PC-3 (cell line): ENCODE measurements at regions not wholly inside any gene's neighbourhood (a gene's known extent, or its start where the extent isn't known, plus 50 kb on each side); places are given as distances from the start of the nearest gene placed in this dataset.

Experiments
- ATAC-seq: fragments of 200-7000 bp; cut with Tn5 transposase; 2 replicates; pipeline ENCODE4 v1.9.1; 2020; ENCODE audit warnings: mild to moderate bottlenecking, moderate library complexity
- BruUV-seq: library from RNA; stranded (reverse); fragments of 400-500 nt; replicated peaks from 2 replicates; lab custom pipeline; 2021; lab: Mats Ljungman, UMichigan
- CTCF ChIA-PET: fragments of 300-600 bp; sonication (Branson Sonifier 250); formaldehyde crosslinking; loops from one replicate; lab custom pipeline; 2022; ENCODE audit warnings: antibody characterized with exemption; lab: Charles Lee
- POLR2A ChIA-PET: fragments of 300-600 bp; sonication (Branson Sonifier 250); formaldehyde crosslinking; loops from one replicate; lab custom pipeline; 2022; ENCODE audit warnings: antibody characterized with exemption; ENCODE audit not compliant: unreplicated experiment; lab: Charles Lee
- DNase-seq: peaks from one replicate; pipeline ENCODE4 v3.0.0-alpha.2; 2015
- H2AFZ ChIP-seq: fragments of 300-600 bp; sonication (generic); 2 replicates; pipeline ENCODE4 v1.6.0; 2016; ENCODE audit warnings: antibody characterized with exemption, low read length
- H3F3A ChIP-seq: fragments of 300-600 bp; sonication (generic); one replicate; pipeline ENCODE4 v1.6.0; 2017; ENCODE audit warnings: antibody characterized with exemption, low read length, control low read depth, mild to moderate bottlenecking; ENCODE audit not compliant: unreplicated experiment
- H3K27ac ChIP-seq: fragments of 300-600 bp; sonication (generic); 2 replicates; pipeline ENCODE4 v1.5.1; 2016; ENCODE audit warnings: mild to moderate bottlenecking, low read length
- H3K27me3 ChIP-seq: fragments of 300-600 bp; sonication (generic); 2 replicates; pipeline ENCODE4 v1.6.1; 2016; ENCODE audit warnings: low read length, mixed read lengths
- H3K36me3 ChIP-seq: fragments of 300-600 bp; sonication (generic); 2 replicates; pipeline ENCODE4 v1.6.1; 2016; ENCODE audit warnings: low read depth, mixed run types, low read length, mixed read lengths
- H3K4me1 ChIP-seq: fragments of 300-600 bp; sonication (generic); 2 replicates; pipeline ENCODE4 v1.5.1; 2016; ENCODE audit warnings: low read length; ENCODE audit not compliant: insufficient read depth
- H3K4me2 ChIP-seq: fragments of 300-600 bp; sonication (generic); 2 replicates; pipeline ENCODE4 v1.6.0; 2016; ENCODE audit warnings: low read length
- H3K4me3 ChIP-seq: fragments of 300-600 bp; sonication (generic); 2 replicates; pipeline ENCODE4 v1.5.1; 2016; ENCODE audit warnings: mild to moderate bottlenecking, low read length, mixed read lengths
- H3K79me2 ChIP-seq: fragments of 300-600 bp; sonication (generic); 2 replicates; pipeline ENCODE4 v1.6.1; 2017; ENCODE audit warnings: low read length, mixed read lengths
- H3K9ac ChIP-seq: fragments of 300-600 bp; sonication (generic); 2 replicates; pipeline ENCODE4 v1.6.0; 2016; ENCODE audit warnings: mild to moderate bottlenecking, low read length
- H3K9me2 ChIP-seq: fragments of 300-600 bp; sonication (generic); replicated peaks from 2 replicates; pipeline ENCODE4 v1.6.1; 2016; ENCODE audit warnings: mixed run types, low read length, mixed read lengths
- H3K9me3 ChIP-seq: fragments of 300-600 bp; sonication (generic); 2 replicates; pipeline ENCODE4 v1.6.1; 2016; ENCODE audit warnings: low read length, mixed read lengths
- H4K20me1 ChIP-seq: fragments of 300-600 bp; sonication (generic); 2 replicates; pipeline ENCODE4 v1.6.1; 2016; ENCODE audit warnings: low read length, mixed read lengths
- EZH2 ChIP-seq: fragments of 300-600 bp; sonication (generic); IDR thresholded peaks from one replicate; pipeline ENCODE4 v1.6.1; 2017; ENCODE audit warnings: antibody characterized with exemption, mild to moderate bottlenecking, low read length; ENCODE audit not compliant: unreplicated experiment
- EZH2phosphoT487 ChIP-seq: fragments of 300-600 bp; sonication (generic); IDR thresholded peaks from 2 replicates; pipeline ENCODE4 v1.6.1; 2018; ENCODE audit warnings: mild to moderate bottlenecking, antibody characterized with exemption, low read length, borderline replicate concordance
- intact Hi-C: fragments of 100-400 bp; cut with micrococcal nuclease; formaldehyde crosslinking; loops from 2 replicates; pipeline ENCODE4 v1.9.0; 2023
- TF ChIP-seq, protein P1 (sequence below): fragments of 300-600 bp; sonication (generic); conservative IDR thresholded peaks from 2 replicates; pipeline ENCODE4 v1.5.1; 2017; ENCODE audit warnings: antibody characterized with exemption, low read depth, mild to moderate bottlenecking, low read length

DNA sequence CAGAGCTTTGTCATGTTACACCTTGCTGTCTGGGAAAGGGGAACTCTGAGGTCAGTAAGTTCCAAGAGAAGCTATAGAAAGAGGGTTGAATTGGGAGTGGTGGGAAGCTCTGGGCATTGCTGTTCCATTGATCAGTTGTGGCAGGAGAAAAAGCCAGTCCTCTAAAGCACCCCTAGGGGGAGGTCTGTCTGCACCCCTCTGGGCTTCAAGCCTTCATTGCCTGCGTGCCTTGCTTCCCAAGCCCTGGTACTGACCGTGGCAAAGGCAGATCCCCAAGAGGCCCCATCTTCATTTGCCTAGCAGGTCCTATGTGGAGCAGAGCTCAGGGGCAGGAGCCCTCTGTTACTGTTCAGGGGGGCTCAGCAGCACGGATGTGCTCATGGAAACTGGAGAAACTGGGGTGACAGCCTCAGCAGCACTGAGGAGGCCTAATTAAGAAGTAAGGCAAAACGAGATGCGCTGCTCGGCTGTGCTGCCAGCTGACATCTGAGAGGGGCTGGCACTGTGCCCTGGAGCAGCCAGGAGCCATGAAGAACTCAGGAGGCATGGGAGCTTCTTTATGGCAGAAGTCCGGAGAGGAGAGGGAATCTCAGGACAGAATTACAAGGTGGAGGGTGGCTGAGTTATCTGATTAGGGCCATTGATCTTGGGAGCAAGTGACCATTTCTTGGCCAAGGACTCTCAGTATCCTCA lies 270.9 kb downstream of the RPLP1 start:
- no peaks in the 10 kb centered on the region for H3K36me3 ChIP-seq
- no TSS peak for BruUV-seq
- H3K4me3 ChIP-seq = no peak overlapping the region
- POLR2A ChIA-PET = no interaction called here
- no peak for TF ChIP-seq EZH2phosphoT487
- TF ChIP-seq, protein P1, sequence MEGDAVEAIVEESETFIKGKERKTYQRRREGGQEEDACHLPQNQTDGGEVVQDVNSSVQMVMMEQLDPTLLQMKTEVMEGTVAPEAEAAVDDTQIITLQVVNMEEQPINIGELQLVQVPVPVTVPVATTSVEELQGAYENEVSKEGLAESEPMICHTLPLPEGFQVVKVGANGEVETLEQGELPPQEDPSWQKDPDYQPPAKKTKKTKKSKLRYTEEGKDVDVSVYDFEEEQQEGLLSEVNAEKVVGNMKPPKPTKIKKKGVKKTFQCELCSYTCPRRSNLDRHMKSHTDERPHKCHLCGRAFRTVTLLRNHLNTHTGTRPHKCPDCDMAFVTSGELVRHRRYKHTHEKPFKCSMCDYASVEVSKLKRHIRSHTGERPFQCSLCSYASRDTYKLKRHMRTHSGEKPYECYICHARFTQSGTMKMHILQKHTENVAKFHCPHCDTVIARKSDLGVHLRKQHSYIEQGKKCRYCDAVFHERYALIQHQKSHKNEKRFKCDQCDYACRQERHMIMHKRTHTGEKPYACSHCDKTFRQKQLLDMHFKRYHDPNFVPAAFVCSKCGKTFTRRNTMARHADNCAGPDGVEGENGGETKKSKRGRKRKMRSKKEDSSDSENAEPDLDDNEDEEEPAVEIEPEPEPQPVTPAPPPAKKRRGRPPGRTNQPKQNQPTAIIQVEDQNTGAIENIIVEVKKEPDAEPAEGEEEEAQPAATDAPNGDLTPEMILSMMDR = no peak
- TF ChIP-seq EZH2 = no peak
- peaks cover 5% of the 10 kb centered on the region; the same call in 1 of the 2 replicates for H3K4me1 ChIP-seq
- H3K9ac ChIP-seq = no peak overlapping the region
- H4K20me1 ChIP-seq = no peaks in the 10 kb centered on the region
- H3K79me2 ChIP-seq = no peaks in the 10 kb centered on the region
- 0 out of 2 replicates have a peak, but pooled peaks cover 3% of the 10 kb centered on the region for H3K27me3 ChIP-seq
- no peak overlapping the region for H2AFZ ChIP-seq
- DNase-seq = no peak
- intact Hi-C loops = no loop called here
- no peak overlapping the region for H3K27ac ChIP-seq
- no peak for ATAC-seq
- H3K9me3 ChIP-seq = no peaks in the 10 kb centered on the region
- H3K9me2 ChIP-seq = no peaks in the 10 kb centered on the region
- peaks cover 4% of the 10 kb centered on the region for H3F3A ChIP-seq
- CTCF ChIA-PET = no interaction called here
- H3K4me2 ChIP-seq = no peak overlapping the region

DNA sequence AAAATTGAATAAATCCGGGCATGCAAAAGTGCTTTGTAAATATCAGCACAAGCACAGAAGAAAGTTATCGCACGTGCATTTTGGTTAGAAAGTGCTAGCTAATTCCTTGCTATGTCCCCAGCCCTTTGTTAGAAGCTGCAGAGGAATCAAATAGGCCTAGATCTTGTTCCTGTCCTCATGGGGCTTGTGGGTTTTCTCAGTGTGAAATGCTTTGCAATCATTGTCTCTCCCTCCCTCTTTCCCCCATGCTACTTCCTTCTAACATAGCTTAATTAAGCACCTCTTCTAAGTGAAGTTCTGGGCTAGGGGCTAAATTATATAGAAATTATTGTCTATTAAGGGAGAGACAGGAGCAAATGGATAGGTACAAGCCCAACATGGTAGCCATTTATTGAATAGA lies 271.7 kb downstream of the RPLP1 start:
- ATAC-seq (no peak), DNase-seq (no peak)
- H3K4me1 ChIP-seq = peaks cover 5% of the 10 kb centered on the region; the same call in 1 of the 2 replicates
- ChIA-PET POLR2A (interaction anchor here (0.6 kb wide), 1 partner anchor 845 kb away, joined by 5 read pairs; no protein-coding TSS in a partner anchor), CTCF (no interaction called here)
- intact Hi-C loops = no loop called here
- no peak overlapping the region for H2AFZ ChIP-seq
- no peak overlapping the region for H3K4me2 ChIP-seq
- no peaks in the 10 kb centered on the region for H3K9me2 ChIP-seq
- no peaks in the 10 kb centered on the region for H3K9me3 ChIP-seq
- H3K36me3 ChIP-seq = no peaks in the 10 kb centered on the region
- 0 out of 2 replicates have a peak, but pooled peaks cover 3% of the 10 kb centered on the region for H3K27me3 ChIP-seq
- H3F3A ChIP-seq = peaks cover 4% of the 10 kb centered on the region
- no peaks in the 10 kb centered on the region for H4K20me1 ChIP-seq
- H3K4me3 ChIP-seq = no peak overlapping the region
- TF ChIP-seq, protein P1 = no peak
- TF ChIP-seq EZH2phosphoT487 (no peak), EZH2 (no peak)
- no peaks in the 10 kb centered on the region for H3K79me2 ChIP-seq
- H3K9ac ChIP-seq = no peak overlapping the region
- no TSS peak for BruUV-seq
- H3K27ac ChIP-seq = no peak overlapping the region

DNA sequence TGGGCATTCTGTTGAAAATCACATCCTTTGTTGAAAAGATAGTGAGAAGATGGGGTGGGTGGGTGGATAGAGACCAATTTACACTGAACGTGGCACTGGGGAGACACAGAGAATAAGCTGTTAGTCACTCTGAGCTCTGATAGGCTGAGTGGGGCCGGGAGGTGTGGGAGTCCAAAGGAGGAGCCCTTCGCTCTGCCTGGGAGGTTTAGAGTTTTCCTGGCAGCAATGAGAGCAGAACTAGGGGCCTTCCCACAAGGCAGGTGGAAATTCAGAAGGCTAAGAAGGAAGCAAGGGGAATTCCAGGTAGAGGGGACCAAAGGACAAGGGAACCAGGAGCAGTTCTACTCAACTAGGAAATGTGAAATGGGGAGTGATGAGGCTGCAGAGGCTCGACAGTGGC lies 272.7 kb downstream of the RPLP1 start:
- no peaks in the 10 kb centered on the region for H3K9me3 ChIP-seq
- no peaks in the 10 kb centered on the region for H4K20me1 ChIP-seq
- H3K9ac ChIP-seq = no peak overlapping the region
- ChIA-PET CTCF (no interaction called here), POLR2A (interaction anchor here (0.6 kb wide), 1 partner anchor 844 kb away, joined by 5 read pairs; no protein-coding TSS in a partner anchor)
- H3K27me3 ChIP-seq = 0 out of 2 replicates have a peak, but pooled peaks cover 3% of the 10 kb centered on the region
- no peak overlapping the region for H3K4me2 ChIP-seq
- BruUV-seq = no TSS peak
- no peak overlapping the region for H3K4me3 ChIP-seq
- H3K79me2 ChIP-seq = no peaks in the 10 kb centered on the region
- no peaks in the 10 kb centered on the region for H3K9me2 ChIP-seq
- H3K27ac ChIP-seq = no peak overlapping the region
- no peak for DNase-seq
- no peak overlapping the region for H2AFZ ChIP-seq
- ATAC-seq = no peak
- peaks cover 4% of the 10 kb centered on the region for H3F3A ChIP-seq
- H3K36me3 ChIP-seq = no peaks in the 10 kb centered on the region
- TF ChIP-seq EZH2 (no peak), EZH2phosphoT487 (no peak)
- TF ChIP-seq, protein P1 = no peak
- intact Hi-C loops = no loop called here
- peaks cover 9% of the 10 kb centered on the region for H3K4me1 ChIP-seq
